GM12875 (cell line): ENCODE measurements at regions not wholly inside any gene's neighbourhood (a gene's known extent, or its start where the extent isn't known, plus 50 kb on each side); places are given as distances from the start of the nearest gene placed in this dataset.

Experiments
- H3K4me3 ChIP-seq: one replicate; pipeline ENCODE4 v1.5.1; 2011; ENCODE audit warnings: low read depth, low read length, control low read depth
- TF ChIP-seq, protein P1 (sequence below): IDR thresholded peaks from 2 replicates; pipeline ENCODE4 v1.5.1; 2011; ENCODE audit warnings: low read depth, mild to moderate bottlenecking, control low read depth, inconsistent platforms, low read length, moderate library complexity, borderline replicate concordance; ENCODE audit not compliant: insufficient read depth

DNA sequence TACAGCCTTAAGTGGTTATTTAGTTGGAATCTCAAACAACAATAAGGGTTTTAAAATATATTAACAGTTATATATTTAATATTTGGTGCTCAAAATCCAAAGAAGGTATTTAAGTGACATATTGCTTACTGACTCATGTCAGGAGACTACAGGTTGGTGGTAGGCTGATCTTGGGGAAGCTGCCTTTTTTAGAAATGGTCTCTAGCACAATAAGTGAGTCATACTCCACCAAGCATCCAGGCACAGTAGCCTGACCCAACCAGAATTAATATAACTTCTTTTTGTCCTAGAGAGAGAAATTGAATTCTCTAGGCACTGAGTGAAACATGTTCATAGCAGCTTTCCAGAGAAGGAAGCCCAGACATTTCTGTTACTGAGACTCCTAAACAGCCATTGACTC lies 868.5 kb upstream of the TENM4 start:
- H3K4me3 ChIP-seq: no peak overlapping the region
- TF ChIP-seq, protein P1, sequence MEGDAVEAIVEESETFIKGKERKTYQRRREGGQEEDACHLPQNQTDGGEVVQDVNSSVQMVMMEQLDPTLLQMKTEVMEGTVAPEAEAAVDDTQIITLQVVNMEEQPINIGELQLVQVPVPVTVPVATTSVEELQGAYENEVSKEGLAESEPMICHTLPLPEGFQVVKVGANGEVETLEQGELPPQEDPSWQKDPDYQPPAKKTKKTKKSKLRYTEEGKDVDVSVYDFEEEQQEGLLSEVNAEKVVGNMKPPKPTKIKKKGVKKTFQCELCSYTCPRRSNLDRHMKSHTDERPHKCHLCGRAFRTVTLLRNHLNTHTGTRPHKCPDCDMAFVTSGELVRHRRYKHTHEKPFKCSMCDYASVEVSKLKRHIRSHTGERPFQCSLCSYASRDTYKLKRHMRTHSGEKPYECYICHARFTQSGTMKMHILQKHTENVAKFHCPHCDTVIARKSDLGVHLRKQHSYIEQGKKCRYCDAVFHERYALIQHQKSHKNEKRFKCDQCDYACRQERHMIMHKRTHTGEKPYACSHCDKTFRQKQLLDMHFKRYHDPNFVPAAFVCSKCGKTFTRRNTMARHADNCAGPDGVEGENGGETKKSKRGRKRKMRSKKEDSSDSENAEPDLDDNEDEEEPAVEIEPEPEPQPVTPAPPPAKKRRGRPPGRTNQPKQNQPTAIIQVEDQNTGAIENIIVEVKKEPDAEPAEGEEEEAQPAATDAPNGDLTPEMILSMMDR: no peak

DNA sequence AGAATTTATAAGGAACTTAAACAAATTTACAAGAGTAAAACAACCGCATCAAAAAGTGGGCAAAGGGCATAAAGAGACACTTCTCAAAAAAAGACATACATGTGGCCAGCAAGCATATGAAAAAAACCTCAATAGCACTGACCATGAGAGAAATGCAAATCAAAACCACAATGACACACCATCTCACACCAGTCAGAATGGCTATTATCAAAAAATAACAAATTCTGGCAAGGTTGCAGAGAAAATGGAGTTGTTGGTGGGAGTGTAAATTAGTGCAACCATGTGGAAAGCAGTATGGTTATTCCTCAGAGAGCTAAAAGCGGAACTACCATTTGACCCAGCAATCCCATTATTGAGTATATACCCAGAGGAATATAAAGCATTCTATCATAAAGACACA lies 866.8 kb upstream of the TENM4 start:
- TF ChIP-seq, protein P1: no peak
- no peak overlapping the region for H3K4me3 ChIP-seq

GRCh38 chr11:80297858-80298632 lies 857.2 kb upstream of the TENM4 start:
- H3K4me3 ChIP-seq: no peak overlapping the region
- TF ChIP-seq, protein P1: no peak

DNA sequence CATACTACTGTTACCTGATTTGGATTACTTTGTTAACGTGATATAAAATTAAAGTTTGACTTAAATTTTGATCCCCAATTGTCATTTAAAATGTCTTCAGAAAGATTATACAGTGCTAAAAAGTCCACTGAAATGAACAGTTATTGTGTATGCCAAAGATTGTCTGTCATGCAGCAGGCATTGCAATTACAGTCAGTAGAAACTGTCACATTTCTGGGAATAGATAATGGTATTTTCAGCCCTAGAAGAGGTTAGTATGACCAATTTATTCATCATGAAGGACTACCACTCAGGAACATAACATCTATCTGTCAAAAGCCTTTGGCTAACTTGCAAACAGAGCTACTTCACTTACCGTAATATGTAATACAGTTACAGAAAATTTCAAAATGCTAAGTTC lies 852.5 kb upstream of the TENM4 start:
- TF ChIP-seq, protein P1: no peak
- H3K4me3 ChIP-seq: no peak overlapping the region

- H3K4me3 ChIP-seq: no peak overlapping the region
- TF ChIP-seq, protein P1: no peak
Observed at GRCh38 chr11:80284946-80285785, 844.3 kb upstream of the TENM4 start.

DNA sequence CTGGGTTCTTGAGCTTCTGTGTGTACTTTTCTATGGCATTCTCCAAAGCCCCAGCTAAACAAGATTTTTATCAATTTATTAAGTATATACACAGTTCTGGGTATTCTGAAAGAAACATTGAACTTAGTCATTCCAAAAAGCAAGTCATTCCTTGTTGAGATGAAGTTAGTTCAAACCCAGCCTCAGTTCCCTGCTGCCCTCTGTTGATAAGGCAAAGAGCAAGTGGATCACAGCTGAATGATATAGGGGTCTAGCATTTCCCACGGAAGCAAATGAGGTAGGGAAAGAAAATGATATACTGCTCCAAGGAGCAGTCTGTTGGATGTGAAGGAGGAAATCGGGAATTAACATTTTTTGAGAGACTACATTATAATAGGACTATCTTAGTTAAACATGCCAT lies 841.8 kb upstream of the TENM4 start:
- no peak overlapping the region for H3K4me3 ChIP-seq
- TF ChIP-seq, protein P1: no peak
